ENCODE measurements at regions not wholly inside any gene's neighbourhood (a gene's known extent, or its start where the extent isn't known, plus 50 kb on each side); places are given as distances from the start of the nearest gene placed in this dataset.

DNA sequence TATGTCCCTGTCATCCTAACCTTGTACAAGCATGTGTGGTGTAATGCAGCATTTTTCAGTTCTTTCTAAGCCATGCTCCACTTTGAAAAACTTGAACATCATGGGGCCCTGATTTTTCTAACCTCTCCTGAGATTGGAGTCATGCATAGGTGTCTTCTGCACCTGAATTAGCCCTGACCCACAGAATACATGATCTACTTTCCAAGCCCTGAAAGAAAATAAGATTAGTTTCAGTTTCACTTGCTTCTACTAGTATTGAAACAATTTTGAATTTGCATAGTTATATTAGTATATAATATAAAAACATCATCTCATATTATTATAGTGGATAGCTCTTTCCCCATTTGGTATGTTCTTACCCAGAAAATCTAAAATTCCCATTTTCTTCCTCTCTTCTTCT lies 178.2 kb downstream of the HS3ST1 start (continued):
- no peak for TF ChIP-seq FOXP1 (CRISPR knock-in tag; IDR thresholded peaks at IDR 0.05; ENCODE audit: borderline replicate concordance)
- TF ChIP-seq SOX15 (CRISPR knock-in tag; IDR thresholded peaks at IDR 0.05) = no peak
- TF ChIP-seq PRRX2 (CRISPR knock-in tag; IDR thresholded peaks at IDR 0.05) = no peak
- no peak for TF ChIP-seq ZNF671 (CRISPR knock-in tag; IDR thresholded peaks at IDR 0.05)
- TF ChIP-seq, protein P1, sequence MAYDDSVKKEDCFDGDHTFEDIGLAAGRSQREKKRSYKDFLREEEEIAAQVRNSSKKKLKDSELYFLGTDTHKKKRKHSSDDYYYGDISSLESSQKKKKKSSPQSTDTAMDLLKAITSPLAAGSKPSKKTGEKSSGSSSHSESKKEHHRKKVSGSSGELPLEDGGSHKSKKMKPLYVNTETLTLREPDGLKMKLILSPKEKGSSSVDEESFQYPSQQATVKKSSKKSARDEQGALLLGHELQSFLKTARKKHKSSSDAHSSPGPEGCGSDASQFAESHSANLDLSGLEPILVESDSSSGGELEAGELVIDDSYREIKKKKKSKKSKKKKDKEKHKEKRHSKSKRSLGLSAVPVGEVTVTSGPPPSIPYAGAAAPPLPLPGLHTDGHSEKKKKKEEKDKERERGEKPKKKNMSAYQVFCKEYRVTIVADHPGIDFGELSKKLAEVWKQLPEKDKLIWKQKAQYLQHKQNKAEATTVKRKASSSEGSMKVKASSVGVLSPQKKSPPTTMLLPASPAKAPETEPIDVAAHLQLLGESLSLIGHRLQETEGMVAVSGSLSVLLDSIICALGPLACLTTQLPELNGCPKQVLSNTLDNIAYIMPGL (CRISPR knock-in tag; IDR thresholded peaks at IDR 0.05) = no peak
- TF ChIP-seq, protein P2, sequence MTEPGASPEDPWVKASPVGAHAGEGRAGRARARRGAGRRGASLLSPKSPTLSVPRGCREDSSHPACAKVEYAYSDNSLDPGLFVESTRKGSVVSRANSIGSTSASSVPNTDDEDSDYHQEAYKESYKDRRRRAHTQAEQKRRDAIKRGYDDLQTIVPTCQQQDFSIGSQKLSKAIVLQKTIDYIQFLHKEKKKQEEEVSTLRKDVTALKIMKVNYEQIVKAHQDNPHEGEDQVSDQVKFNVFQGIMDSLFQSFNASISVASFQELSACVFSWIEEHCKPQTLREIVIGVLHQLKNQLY (CRISPR knock-in tag; IDR thresholded peaks at IDR 0.05) = no peak
- no peak for TF ChIP-seq NR3C1 (CRISPR knock-in tag; conservative IDR thresholded peaks at IDR 0.05; ENCODE audit: low read depth)
- TF ChIP-seq CREB1 (CRISPR knock-in tag; IDR thresholded peaks at IDR 0.05) = no peak
- TF ChIP-seq, protein P3, sequence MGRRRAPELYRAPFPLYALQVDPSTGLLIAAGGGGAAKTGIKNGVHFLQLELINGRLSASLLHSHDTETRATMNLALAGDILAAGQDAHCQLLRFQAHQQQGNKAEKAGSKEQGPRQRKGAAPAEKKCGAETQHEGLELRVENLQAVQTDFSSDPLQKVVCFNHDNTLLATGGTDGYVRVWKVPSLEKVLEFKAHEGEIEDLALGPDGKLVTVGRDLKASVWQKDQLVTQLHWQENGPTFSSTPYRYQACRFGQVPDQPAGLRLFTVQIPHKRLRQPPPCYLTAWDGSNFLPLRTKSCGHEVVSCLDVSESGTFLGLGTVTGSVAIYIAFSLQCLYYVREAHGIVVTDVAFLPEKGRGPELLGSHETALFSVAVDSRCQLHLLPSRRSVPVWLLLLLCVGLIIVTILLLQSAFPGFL (CRISPR knock-in tag; IDR thresholded peaks at IDR 0.05; ENCODE audit: borderline replicate concordance) = no peak
- TF ChIP-seq, protein P4, sequence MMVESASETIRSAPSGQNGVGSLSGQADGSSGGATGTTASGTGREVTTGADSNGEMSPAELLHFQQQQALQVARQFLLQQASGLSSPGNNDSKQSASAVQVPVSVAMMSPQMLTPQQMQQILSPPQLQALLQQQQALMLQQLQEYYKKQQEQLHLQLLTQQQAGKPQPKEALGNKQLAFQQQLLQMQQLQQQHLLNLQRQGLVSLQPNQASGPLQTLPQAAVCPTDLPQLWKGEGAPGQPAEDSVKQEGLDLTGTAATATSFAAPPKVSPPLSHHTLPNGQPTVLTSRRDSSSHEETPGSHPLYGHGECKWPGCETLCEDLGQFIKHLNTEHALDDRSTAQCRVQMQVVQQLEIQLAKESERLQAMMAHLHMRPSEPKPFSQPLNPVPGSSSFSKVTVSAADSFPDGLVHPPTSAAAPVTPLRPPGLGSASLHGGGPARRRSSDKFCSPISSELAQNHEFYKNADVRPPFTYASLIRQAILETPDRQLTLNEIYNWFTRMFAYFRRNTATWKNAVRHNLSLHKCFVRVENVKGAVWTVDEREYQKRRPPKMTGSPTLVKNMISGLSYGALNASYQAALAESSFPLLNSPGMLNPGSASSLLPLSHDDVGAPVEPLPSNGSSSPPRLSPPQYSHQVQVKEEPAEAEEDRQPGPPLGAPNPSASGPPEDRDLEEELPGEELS (CRISPR knock-in tag; IDR thresholded peaks at IDR 0.05) = no peak

DNA sequence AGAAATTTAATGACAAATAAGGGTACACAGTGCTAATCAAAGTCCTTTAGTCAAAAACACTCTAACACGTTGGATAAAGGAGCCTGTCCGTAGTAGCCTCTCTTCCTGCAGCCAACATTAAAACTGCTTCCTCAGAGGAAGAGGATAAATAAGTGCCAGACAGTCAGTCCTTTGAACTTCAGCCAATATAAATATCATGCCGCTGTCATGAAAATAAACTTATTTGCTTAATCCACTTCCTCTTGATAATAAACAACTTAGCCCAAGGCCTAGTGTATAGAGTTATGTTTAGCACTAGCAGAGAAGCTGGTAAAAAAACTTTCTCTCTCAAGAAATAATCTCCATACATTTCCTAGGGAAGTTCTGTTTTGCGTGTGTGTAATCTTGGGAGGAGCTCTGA lies 196.7 kb downstream of the HS3ST1 start:
- H3K9me3 Mint-ChIP-seq = peaks cover 64% of the 10 kb centered on the region
- CTCF ChIA-PET = no interaction called here
- H3K4me1 Mint-ChIP-seq = peaks cover 28% of the 10 kb centered on the region
- peaks cover 48% of the 10 kb centered on the region for H3K36me3 Mint-ChIP-seq
- no peak for DNase-seq (ENCODE audit: low spot score)
- TF ChIP-seq JAZF1 (CRISPR knock-in tag; IDR thresholded peaks at IDR 0.05) (no peak), ZNF317 (CRISPR knock-in tag; IDR thresholded peaks at IDR 0.05; ENCODE audit: borderline replicate concordance, low read depth) (no peak), ZNF396 (CRISPR knock-in tag; IDR thresholded peaks at IDR 0.05; ENCODE audit: borderline replicate concordance) (no peak), FOXJ3 (CRISPR knock-in tag; IDR thresholded peaks at IDR 0.05; ENCODE audit: borderline replicate concordance) (no peak)
- TF ChIP-seq, protein P5, sequence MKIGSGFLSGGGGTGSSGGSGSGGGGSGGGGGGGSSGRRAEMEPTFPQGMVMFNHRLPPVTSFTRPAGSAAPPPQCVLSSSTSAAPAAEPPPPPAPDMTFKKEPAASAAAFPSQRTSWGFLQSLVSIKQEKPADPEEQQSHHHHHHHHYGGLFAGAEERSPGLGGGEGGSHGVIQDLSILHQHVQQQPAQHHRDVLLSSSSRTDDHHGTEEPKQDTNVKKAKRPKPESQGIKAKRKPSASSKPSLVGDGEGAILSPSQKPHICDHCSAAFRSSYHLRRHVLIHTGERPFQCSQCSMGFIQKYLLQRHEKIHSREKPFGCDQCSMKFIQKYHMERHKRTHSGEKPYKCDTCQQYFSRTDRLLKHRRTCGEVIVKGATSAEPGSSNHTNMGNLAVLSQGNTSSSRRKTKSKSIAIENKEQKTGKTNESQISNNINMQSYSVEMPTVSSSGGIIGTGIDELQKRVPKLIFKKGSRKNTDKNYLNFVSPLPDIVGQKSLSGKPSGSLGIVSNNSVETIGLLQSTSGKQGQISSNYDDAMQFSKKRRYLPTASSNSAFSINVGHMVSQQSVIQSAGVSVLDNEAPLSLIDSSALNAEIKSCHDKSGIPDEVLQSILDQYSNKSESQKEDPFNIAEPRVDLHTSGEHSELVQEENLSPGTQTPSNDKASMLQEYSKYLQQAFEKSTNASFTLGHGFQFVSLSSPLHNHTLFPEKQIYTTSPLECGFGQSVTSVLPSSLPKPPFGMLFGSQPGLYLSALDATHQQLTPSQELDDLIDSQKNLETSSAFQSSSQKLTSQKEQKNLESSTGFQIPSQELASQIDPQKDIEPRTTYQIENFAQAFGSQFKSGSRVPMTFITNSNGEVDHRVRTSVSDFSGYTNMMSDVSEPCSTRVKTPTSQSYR (CRISPR knock-in tag; IDR thresholded peaks at IDR 0.05) = no peak
- TF ChIP-seq, protein P6, sequence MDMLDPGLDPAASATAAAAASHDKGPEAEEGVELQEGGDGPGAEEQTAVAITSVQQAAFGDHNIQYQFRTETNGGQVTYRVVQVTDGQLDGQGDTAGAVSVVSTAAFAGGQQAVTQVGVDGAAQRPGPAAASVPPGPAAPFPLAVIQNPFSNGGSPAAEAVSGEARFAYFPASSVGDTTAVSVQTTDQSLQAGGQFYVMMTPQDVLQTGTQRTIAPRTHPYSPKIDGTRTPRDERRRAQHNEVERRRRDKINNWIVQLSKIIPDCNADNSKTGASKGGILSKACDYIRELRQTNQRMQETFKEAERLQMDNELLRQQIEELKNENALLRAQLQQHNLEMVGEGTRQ (CRISPR knock-in tag; IDR thresholded peaks at IDR 0.05) = no peak
- H3K4me3 Mint-ChIP-seq = no peak overlapping the region
- no peaks in the 10 kb centered on the region; the same call in 1 of the 2 replicates for H3K27me3 Mint-ChIP-seq (ENCODE audit: low read depth)
- no peak overlapping the region for H3K27ac Mint-ChIP-seq
- POLR2A ChIA-PET = no interaction called here
- no peak for ATAC-seq
